Activated T-helper 1 cell treated with anti-CD3 and anti-CD28 coated beads, Interleukin-12 subunit alpha, Interleukin-12 subunit beta, Interleukin-2, Interleukin-4 antibody, amounts not matched to agents 30 ng/mL and 10 ng/mL and 1 ng/mL, durations not matched to agents 14 hours and 24 hours and 36 hours (primary cell): ENCODE measurements at regions not wholly inside any gene's neighbourhood (a gene's known extent, or its start where the extent isn't known, plus 50 kb on each side); places are given as distances from the start of the nearest gene placed in this dataset.

Source experiments
- DNase-seq: peaks from one replicate; pipeline ENCODE4 v3.0.0; 2021; ENCODE audit warnings: low spot score
- H3K27ac Mint-ChIP-seq: one replicate; pipeline ENCODE4 v1.8.0; 2021; ENCODE audit warnings: mild to moderate bottlenecking, mixed read lengths
- H3K27me3 Mint-ChIP-seq: one replicate; pipeline ENCODE4 v1.8.0; 2022; ENCODE audit warnings: mild to moderate bottlenecking, moderate library complexity, mixed read lengths; ENCODE audit not compliant: insufficient read depth
- H3K36me3 Mint-ChIP-seq: one replicate; pipeline ENCODE4 v1.8.0; 2021; ENCODE audit warnings: low read depth, mixed read lengths
- H3K4me1 Mint-ChIP-seq: one replicate; pipeline ENCODE4 v1.8.0; 2021; ENCODE audit warnings: low read depth, mixed read lengths
- H3K4me3 Mint-ChIP-seq: one replicate; pipeline ENCODE4 v1.8.0; 2021; ENCODE audit warnings: mild to moderate bottlenecking, moderate library complexity, mixed read lengths
- H3K9me3 Mint-ChIP-seq: one replicate; pipeline ENCODE4 v1.8.0; 2021; ENCODE audit warnings: mixed read lengths
- intact Hi-C: fragments of 100-400 bp; cut with micrococcal nuclease; formaldehyde crosslinking; loops from one replicate; pipeline ENCODE4 v1.15.1; 2024

DNA sequence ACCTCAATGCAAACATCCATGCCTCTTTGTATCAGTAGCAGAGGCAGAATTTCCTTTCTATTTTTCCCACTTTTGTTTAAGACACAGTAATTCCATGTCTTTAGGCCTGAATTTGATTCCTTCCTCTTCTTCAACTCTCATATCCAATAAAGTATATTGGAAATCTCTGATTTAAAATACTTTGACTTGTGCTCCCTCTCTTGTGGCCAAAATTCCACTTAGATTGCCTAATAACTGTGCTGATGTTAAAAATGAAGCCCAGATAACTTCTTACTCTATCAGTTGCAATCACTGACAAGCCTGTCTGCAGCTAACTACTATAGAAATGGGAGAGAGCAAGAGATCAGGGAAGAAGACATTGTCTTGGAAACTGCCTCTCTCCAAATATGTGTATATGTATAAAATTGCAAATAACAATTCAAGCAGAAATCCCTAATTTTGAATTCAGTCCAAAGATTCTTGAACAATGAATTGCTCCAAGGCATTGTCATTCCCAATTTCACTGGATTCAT is 163.5 kb upstream of the SPIN4 start:
- no peaks in the 10 kb centered on the region for H3K27me3 Mint-ChIP-seq
- no peak overlapping the region for H3K4me3 Mint-ChIP-seq
- intact Hi-C loops, result no loop called here
- H3K4me1 Mint-ChIP-seq, result no peaks in the 10 kb centered on the region
- no peaks in the 10 kb centered on the region for H3K36me3 Mint-ChIP-seq
- H3K27ac Mint-ChIP-seq, result no peak overlapping the region
- H3K9me3 Mint-ChIP-seq, result no peaks in the 10 kb centered on the region
- DNase-seq, result no peak

GRCh38 chrX:63513825-63514568 is 162.9 kb upstream of the SPIN4 start:
- no peaks in the 10 kb centered on the region for H3K36me3 Mint-ChIP-seq
- no peak overlapping the region for H3K4me3 Mint-ChIP-seq
- intact Hi-C loops, result no loop called here
- no peaks in the 10 kb centered on the region for H3K27me3 Mint-ChIP-seq
- DNase-seq, result no peak
- H3K27ac Mint-ChIP-seq, result no peak overlapping the region
- no peaks in the 10 kb centered on the region for H3K4me1 Mint-ChIP-seq
- no peaks in the 10 kb centered on the region for H3K9me3 Mint-ChIP-seq

GRCh38 chrX:63511361-63511760 is 160.2 kb upstream of the SPIN4 start:
- H3K9me3 Mint-ChIP-seq, result no peaks in the 10 kb centered on the region
- no peak overlapping the region for H3K27ac Mint-ChIP-seq
- H3K4me1 Mint-ChIP-seq, result no peaks in the 10 kb centered on the region
- H3K4me3 Mint-ChIP-seq, result no peak overlapping the region
- intact Hi-C loops, result no loop called here
- DNase-seq, result no peak
- H3K36me3 Mint-ChIP-seq, result no peaks in the 10 kb centered on the region
- no peaks in the 10 kb centered on the region for H3K27me3 Mint-ChIP-seq

DNA sequence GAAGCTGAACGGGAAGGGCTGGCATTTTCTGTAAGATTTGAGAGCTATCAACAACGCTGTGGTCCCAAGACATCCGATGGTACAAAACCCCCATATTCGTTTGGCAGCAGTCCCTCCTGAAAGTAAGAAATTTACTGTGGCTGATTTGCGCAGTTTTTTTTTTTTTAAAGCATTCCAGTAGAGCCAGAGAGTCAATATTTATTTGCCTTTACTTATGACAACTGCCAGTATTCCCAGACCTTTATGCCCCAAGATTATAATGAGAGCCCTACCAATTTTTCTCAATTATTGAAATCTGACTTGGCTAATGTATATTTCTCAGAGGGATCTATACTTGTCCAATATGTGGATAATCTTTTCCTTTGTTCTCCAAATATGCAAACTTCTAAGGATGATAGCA is 157.5 kb upstream of the SPIN4 start:
- intact Hi-C loops, result no loop called here
- Mint-ChIP-seq H3K36me3 (no peaks in the 10 kb centered on the region), H3K27me3 (no peaks in the 10 kb centered on the region), H3K9me3 (no peaks in the 10 kb centered on the region), H3K4me3 (no peak overlapping the region), H3K4me1 (no peaks in the 10 kb centered on the region), H3K27ac (no peak overlapping the region)
- DNase-seq, result no peak

DNA sequence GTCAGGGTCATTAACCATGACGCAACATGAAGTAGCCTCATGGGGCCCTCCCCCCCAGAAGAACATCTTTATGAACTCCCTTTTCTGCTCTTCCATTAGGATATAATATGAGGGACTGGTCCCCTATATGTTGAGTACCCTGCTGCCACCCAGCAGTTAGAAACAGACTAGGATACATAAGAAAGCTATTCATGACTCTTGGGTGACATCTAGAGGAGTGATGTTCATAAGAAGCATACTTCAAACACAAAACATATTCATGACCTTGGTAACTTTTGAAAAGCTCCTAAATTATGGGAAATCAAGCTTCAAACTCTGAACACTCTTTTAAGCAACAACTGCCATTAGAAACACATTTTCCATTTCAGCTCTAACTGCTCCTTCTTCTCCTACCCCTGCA is 155.2 kb upstream of the SPIN4 start:
- H3K27me3 Mint-ChIP-seq, result no peaks in the 10 kb centered on the region
- H3K4me1 Mint-ChIP-seq, result no peaks in the 10 kb centered on the region
- H3K27ac Mint-ChIP-seq, result no peak overlapping the region
- no peaks in the 10 kb centered on the region for H3K9me3 Mint-ChIP-seq
- DNase-seq, result no peak
- intact Hi-C loops, result no loop called here
- no peaks in the 10 kb centered on the region for H3K36me3 Mint-ChIP-seq
- H3K4me3 Mint-ChIP-seq, result no peak overlapping the region

GRCh38 chrX:63503541-63503940 is 152.4 kb upstream of the SPIN4 start:
- DNase-seq, result no peak
- H3K9me3 Mint-ChIP-seq, result peaks cover 2% of the 10 kb centered on the region
- H3K27ac Mint-ChIP-seq, result no peak overlapping the region
- H3K27me3 Mint-ChIP-seq, result no peaks in the 10 kb centered on the region
- no peak overlapping the region for H3K4me3 Mint-ChIP-seq
- H3K4me1 Mint-ChIP-seq, result no peaks in the 10 kb centered on the region
- intact Hi-C loops, result no loop called here
- H3K36me3 Mint-ChIP-seq, result no peaks in the 10 kb centered on the region

- Mint-ChIP-seq H3K4me3 (no peak overlapping the region), H3K9me3 (peaks cover 18% of the 10 kb centered on the region)
- intact Hi-C loops, result no loop called here
These were observed 137.6 kb upstream of the SPIN4 start for GRCh38 chrX:63488546-63489373.

DNA sequence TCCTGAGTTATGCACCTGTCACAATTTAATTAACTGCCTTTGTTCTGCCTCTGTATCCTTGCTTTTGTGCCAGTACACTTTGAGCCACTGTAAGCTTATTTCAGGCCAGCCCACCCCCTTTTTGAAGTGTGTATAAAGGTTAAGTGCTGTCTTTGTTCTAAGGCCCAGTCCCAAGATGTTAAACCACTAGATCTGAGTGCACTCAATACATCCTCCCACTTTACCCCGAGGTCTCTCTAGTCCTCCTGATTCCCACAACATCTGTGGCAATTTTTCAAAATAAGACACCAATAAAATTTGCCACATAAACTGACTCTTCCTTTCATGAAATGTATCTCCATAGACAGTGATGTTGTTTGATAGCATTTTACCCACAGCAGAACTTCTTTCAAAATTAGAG is 124.1 kb upstream of the SPIN4 start:
- Mint-ChIP-seq H3K27me3 (no peaks in the 10 kb centered on the region), H3K27ac (no peak overlapping the region), H3K9me3 (peaks cover 37% of the 10 kb centered on the region), H3K4me3 (no peak overlapping the region), H3K36me3 (peaks cover 9% of the 10 kb centered on the region), H3K4me1 (no peaks in the 10 kb centered on the region)
- intact Hi-C loops, result no loop called here
- DNase-seq, result no peak

More at GRCh38 chrX:63488546-63489373, 137.6 kb upstream of the SPIN4 start:
- H3K27ac Mint-ChIP-seq, result no peak overlapping the region
- no peaks in the 10 kb centered on the region for H3K27me3 Mint-ChIP-seq
- peaks cover 2% of the 10 kb centered on the region for H3K36me3 Mint-ChIP-seq
- H3K4me1 Mint-ChIP-seq, result no peaks in the 10 kb centered on the region
- no peak for DNase-seq

GRCh38 chrX:63471004-63471403 is 119.9 kb upstream of the SPIN4 start:
- intact Hi-C loops, result no loop called here
- Mint-ChIP-seq H3K4me1 (no peaks in the 10 kb centered on the region), H3K27ac (no peak overlapping the region), H3K9me3 (peaks cover 17% of the 10 kb centered on the region), H3K27me3 (no peaks in the 10 kb centered on the region), H3K4me3 (no peak overlapping the region), H3K36me3 (peaks cover 4% of the 10 kb centered on the region)
- no peak for DNase-seq

DNA sequence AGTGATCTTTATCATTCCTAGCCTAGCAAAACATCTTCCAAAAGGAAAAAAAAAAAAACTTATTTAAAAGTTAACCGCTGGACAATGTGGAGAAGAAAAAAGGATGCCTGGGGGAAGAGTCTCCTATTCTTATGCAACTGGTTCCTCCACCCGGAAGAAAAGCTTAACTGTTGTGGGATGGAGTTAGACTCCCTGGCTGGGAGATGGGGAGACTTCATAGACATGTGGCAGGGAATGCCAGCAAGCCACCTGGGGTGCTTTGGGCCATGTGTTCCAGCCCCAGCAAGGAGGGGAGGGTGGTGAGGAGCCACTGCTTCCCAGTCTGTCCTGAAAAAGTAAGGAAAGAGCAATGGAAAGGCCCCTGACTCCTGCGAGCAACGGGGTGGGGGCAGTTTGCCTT is 119.4 kb upstream of the SPIN4 start:
- Mint-ChIP-seq H3K4me3 (no peak overlapping the region), H3K36me3 (peaks cover under 1% of the 10 kb centered on the region), H3K9me3 (peaks cover 14% of the 10 kb centered on the region), H3K27me3 (no peaks in the 10 kb centered on the region), H3K27ac (no peak overlapping the region), H3K4me1 (no peaks in the 10 kb centered on the region)
- intact Hi-C loops, result no loop called here
- no peak for DNase-seq

DNA sequence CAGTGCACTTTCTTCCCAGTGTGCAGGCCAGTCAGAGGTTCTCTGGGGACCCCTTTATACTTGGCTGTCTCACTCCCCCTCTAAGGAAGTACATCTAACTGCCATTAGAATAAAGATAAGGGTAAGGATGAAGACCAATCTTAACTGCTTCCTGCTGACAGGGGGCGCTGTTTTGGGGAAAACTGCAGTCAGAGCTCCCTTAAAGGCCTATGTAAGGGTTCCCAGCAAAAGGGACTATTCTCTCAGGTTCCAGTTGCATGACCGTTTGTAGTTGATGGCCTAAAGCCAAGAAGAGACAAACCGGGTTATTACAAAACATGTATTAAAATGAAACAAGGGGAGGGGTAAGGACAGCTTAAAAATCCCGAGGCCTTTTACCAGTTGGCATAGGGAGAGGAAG is 115.6 kb upstream of the SPIN4 start:
- no peak for DNase-seq

DNA sequence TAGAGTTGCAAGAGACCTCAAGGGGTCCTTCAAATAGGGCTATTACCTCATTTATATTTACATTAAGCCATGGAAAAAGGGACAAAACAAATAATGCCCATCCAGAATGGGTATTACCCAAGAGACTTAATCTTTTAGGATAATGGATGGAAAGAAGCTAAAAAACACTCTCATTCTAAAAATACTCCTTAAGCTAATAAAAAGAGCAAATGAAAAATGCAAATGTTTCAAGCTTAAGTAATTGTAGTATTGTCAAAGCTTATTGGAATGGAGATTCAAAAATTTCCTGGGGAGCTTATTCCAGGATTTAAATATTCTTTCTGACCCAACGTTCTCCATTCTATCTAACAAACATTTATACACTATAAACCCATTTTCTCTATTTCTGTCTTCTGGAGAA is 107.8 kb upstream of the SPIN4 start:
- intact Hi-C loops, result no loop called here
- no peak overlapping the region for H3K4me3 Mint-ChIP-seq
- H3K27me3 Mint-ChIP-seq, result no peaks in the 10 kb centered on the region
- H3K4me1 Mint-ChIP-seq, result no peaks in the 10 kb centered on the region
- no peaks in the 10 kb centered on the region for H3K36me3 Mint-ChIP-seq
- H3K27ac Mint-ChIP-seq, result no peak overlapping the region
- DNase-seq, result no peak
- H3K9me3 Mint-ChIP-seq, result peaks cover 26% of the 10 kb centered on the region

More for the DNA sequence above, 115.6 kb upstream of the SPIN4 start:
- Mint-ChIP-seq H3K27ac (no peak overlapping the region), H3K4me3 (no peak overlapping the region), H3K9me3 (peaks cover 19% of the 10 kb centered on the region), H3K27me3 (no peaks in the 10 kb centered on the region), H3K36me3 (no peaks in the 10 kb centered on the region), H3K4me1 (no peaks in the 10 kb centered on the region)
- intact Hi-C loops, result no loop called here

- no peaks in the 10 kb centered on the region for H3K4me1 Mint-ChIP-seq
- H3K9me3 Mint-ChIP-seq, result peaks cover 34% of the 10 kb centered on the region
- intact Hi-C loops, result no loop called here
These were observed 102.4 kb upstream of the SPIN4 start for GRCh38 chrX:63453571-63453970.

More at GRCh38 chrX:63453571-63453970, 102.4 kb upstream of the SPIN4 start:
- Mint-ChIP-seq H3K27me3 (no peaks in the 10 kb centered on the region), H3K36me3 (peaks cover 3% of the 10 kb centered on the region), H3K27ac (no peak overlapping the region), H3K4me3 (no peak overlapping the region)
- no peak for DNase-seq
